Neutrophil (primary cell): ENCODE measurements at regions not wholly inside any gene's neighbourhood (a gene's known extent, or its start where the extent isn't known, plus 50 kb on each side); places are given as distances from the start of the nearest gene placed in this dataset.

Experiments
- H3K27ac ChIP-seq: fragments of 200-600 bp; sonication (generic); 2 replicates; pipeline ENCODE4 v1.5.1; 2016; ENCODE audit warnings: mild to moderate bottlenecking, moderate library complexity
- H3K27me3 ChIP-seq: fragments of 200-600 bp; sonication (generic); 2 replicates; pipeline ENCODE4 v1.6.0; 2016; ENCODE audit warnings: mild to moderate bottlenecking
- H3K36me3 ChIP-seq: fragments of 200-600 bp; sonication (generic); 2 replicates; pipeline ENCODE4 v1.5.1; 2017
- H3K4me1 ChIP-seq, 2 experiments: fragments of 200-600 bp in 1 of 2; sonication (generic) in 1 of 2; 1 replicate in 1 of 2; 2 replicates in 1 of 2; pipeline versions ENCODE4 v1.5.1 to v1.6.1; 2013 to 2016; ENCODE audit warnings: low read depth in 1 of 2, low read length in 1 of 2, mild to moderate bottlenecking in 1 of 2, moderate library complexity in 1 of 2; ENCODE audit not compliant: control insufficient read depth in 1 of 2, insufficient read depth in 1 of 2
- H3K4me3 ChIP-seq, 2 experiments: fragments of 200-600 bp in 1 of 2; sonication (generic) in 1 of 2; 1 replicate in 1 of 2; 2 replicates in 1 of 2; pipeline ENCODE4 v1.5.1; 2013 to 2016; ENCODE audit warnings: low read depth in 1 of 2, low read length in 1 of 2, mild to moderate bottlenecking in 1 of 2, moderate library complexity in 1 of 2
- H3K9me3 ChIP-seq: fragments of 200-600 bp; sonication (generic); 2 replicates; pipeline ENCODE4 v1.5.1; 2016
- CTCF ChIP-seq: fragments of 200-600 bp; sonication (generic); IDR thresholded peaks from 2 replicates; pipeline ENCODE4 v1.5.1; 2016; ENCODE audit warnings: antibody characterized with exemption

GRCh38 chr11:104547996-104548661, 350.1 kb downstream of the CASP12 start:
- Histone ChIP-seq H3K4me3 (no peak overlapping the region), H3K27me3 (no peaks in the 10 kb centered on the region), H3K4me1 (no peaks in the 10 kb centered on the region), H3K9me3 (no peaks in the 10 kb centered on the region), H3K27ac (no peak overlapping the region), H3K36me3 (no peaks in the 10 kb centered on the region)
- no peak for TF ChIP-seq CTCF

- Histone ChIP-seq H3K27ac (no peak overlapping the region), H3K36me3 (no peaks in the 10 kb centered on the region), H3K9me3 (no peaks in the 10 kb centered on the region), H3K27me3 (no peaks in the 10 kb centered on the region), H3K4me1 (no peaks in the 10 kb centered on the region), H3K4me3 (no peak overlapping the region)
- TF ChIP-seq CTCF, result no peak
These were observed 351.8 kb downstream of the CASP12 start for GRCh38 chr11:104546501-104546900.

- Histone ChIP-seq H3K4me1 (no peaks in the 10 kb centered on the region), H3K9me3 (no peaks in the 10 kb centered on the region), H3K27ac (no peak overlapping the region), H3K27me3 (no peaks in the 10 kb centered on the region), H3K36me3 (no peaks in the 10 kb centered on the region), H3K4me3 (no peak overlapping the region)
- no peak for TF ChIP-seq CTCF
These were observed 356.6 kb downstream of the CASP12 start for GRCh38 chr11:104541701-104542100.

GRCh38 chr11:104538313-104538712, 359.9 kb downstream of the CASP12 start:
- TF ChIP-seq CTCF, result no peak
- no peak overlapping the region for H3K27ac ChIP-seq
- H3K4me3 ChIP-seq, result no peak overlapping the region
- no peaks in the 10 kb centered on the region for H3K4me1 ChIP-seq
- H3K9me3 ChIP-seq, result no peaks in the 10 kb centered on the region
- no peaks in the 10 kb centered on the region for H3K27me3 ChIP-seq
- no peaks in the 10 kb centered on the region for H3K36me3 ChIP-seq

- H3K36me3 ChIP-seq, result no peaks in the 10 kb centered on the region
- H3K27me3 ChIP-seq, result no peaks in the 10 kb centered on the region
- no peak for TF ChIP-seq CTCF
- peaks cover 0 to 5% of the 10 kb centered on the region in 2 experiments for H3K4me1 ChIP-seq
- no peak overlapping the region for H3K4me3 ChIP-seq
- H3K9me3 ChIP-seq, result no peaks in the 10 kb centered on the region
- no peak overlapping the region for H3K27ac ChIP-seq
These were observed 364.0 kb downstream of the CASP12 start for GRCh38 chr11:104534278-104534677.
